ENCODE measurements at regions not wholly inside any gene's neighbourhood (a gene's known extent, or its start where the extent isn't known, plus 50 kb on each side); places are given as distances from the start of the nearest gene placed in this dataset.
"Not testable (repeated sequence)": the region's sequence is repeated elsewhere in the genome, so short reads cannot be mapped to it uniquely, and the experiment has no call there.

DNA sequence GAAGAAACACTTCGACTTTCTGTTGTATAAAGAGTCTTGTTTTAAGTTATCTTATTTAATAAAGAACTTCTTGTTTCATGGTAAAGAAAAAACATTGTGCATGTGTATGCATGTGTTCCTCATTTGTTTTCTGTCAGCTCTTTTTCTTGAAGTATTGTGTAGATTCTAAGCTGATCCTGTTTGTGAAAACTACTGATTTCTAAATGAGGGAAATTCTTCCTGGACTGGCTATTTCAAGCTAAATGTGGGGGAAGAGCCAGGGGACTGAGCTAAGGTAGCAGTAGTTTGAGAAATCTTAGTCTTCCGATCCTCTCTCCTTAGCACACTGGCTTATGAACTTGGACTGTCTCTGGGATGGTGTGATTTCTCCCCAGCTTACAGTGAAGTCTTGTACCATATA is 56.4 kb upstream of the RBMS1 start:
- no peak for DNase-seq (ENCODE audit: low spot score)

- no peak for DNase-seq (ENCODE audit: low spot score)
These were observed 57.7 kb upstream of the RBMS1 start for GRCh38 chr2:160551259-160551658.

GRCh38 chr2:160555420-160556071 is 61.9 kb upstream of the RBMS1 start:
- DNase-seq (ENCODE audit: low spot score) = no peak

DNA sequence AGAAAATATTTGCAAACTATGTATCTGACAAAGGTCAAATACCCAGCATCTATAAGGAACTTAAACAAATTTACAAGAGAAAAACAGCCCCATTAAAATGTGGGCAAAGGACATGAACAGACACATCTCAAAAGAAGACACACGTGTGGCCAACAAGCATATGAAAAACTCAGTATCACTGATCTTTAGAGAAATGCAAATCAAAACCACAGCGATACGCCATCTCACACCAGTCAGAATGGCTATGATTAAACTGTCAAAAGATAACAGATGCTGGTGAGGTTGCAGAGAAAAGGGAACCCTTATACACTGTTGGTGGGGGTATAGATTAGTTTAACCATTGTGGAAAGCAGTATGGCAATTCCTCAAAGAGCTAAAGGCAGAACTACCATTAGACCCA is 64.3 kb upstream of the RBMS1 start:
- no peak for DNase-seq (ENCODE audit: low spot score)

GRCh38 chr2:160558531-160558930 is 64.9 kb upstream of the RBMS1 start:
- no peak for DNase-seq (ENCODE audit: low spot score)

DNA sequence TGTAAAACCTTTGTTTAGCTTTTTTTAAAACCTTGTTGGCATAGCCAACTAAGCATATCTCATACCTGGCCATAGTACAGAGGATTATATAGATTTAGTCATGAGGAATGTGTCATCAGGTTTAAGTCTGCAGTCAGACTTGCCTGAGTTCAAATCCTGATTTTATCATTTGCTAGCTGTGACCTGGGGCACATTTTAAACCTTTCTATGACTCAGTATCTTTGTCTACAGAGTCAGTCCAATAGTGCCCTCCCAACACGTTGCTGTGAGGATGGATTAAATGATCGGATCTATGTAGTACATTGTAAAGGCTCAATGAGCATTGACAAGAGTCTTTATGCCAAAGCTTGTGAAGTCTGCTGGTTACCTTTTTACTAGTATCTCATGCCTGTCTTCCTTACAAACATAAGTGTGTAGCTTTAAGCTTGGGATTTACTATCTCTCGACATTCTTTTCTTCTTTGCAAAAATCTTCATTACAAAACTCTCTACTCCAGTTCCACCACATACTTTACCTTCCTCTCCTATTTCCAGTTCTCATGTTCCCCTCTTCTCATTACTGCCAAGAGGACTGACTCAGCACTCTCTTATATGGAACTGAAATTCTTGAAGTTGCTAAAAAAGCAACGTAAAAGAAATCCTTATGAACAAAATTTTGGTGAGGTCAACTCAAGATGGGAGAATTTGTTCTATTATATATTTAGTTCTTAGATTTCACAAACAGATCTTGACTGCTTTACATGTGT is 68.1 kb upstream of the RBMS1 start:
- DNase-seq (ENCODE audit: low spot score) = no peak

- DNase-seq (ENCODE audit: low spot score) = no peak
These were observed 69.1 kb upstream of the RBMS1 start for GRCh38 chr2:160562730-160563129.

GRCh38 chr2:160564591-160564990 is 71.0 kb upstream of the RBMS1 start:
- no peak for DNase-seq (ENCODE audit: low spot score)

- DNase-seq (ENCODE audit: low spot score) = no peak
These were observed 71.7 kb upstream of the RBMS1 start for GRCh38 chr2:160565099-160565845.

DNA sequence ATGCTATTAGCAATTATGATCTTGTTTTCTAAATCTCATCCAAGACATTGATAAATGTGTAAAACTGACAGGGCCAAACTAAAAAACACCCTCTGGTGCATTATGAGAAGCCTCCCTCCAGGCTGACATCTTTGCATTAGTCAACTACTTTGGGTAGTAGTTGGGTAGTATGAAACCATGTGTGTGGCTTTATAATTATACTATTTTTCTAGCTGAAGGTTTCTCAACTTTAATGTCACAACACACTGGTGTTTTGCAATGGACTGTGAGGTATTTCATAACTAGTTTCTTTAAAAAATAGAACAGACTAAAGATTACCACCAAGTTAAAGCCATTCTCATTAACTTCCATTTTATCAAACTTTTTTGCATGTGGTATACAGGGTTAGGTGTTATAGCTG is 73.1 kb upstream of the RBMS1 start:
- DNase-seq (ENCODE audit: low spot score) = no peak

DNA sequence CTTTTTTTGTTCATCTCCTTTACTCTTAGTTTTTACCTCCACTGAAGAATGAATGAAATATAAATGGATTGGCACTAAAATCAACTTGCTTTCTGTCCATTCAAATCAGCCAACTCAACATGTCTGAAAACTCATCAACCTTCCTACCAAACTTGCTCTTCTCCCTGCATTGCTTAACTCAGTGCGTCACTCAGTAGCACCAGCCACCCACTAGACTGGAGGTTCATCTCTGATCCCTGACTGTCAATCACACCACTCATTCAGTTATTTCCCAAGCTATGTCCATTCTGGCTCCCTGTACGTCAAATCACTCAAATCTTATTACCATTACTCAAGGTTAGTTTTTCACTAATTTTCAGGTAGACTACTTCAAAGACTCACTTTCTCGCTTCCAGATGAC is 75.2 kb upstream of the RBMS1 start:
- no peak for DNase-seq (ENCODE audit: low spot score)

DNA sequence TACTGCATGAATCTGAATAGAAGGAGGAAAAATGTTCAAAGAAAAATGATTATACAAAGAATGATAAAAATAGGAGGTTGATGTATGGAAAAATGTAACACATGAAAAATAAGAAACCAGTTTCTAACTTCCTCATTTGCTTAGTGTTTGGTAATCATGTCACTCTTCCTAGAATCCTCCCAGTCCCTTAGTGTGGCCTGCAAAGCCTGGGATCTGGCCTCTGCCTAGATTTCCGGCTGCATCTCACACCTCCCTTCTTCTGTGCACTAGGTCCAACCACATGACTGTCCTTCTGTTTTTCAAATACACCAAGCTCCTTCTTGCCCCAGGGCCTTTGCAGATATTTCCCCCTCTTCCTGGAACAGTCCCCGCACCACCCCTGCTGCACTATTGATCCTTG is 76.8 kb upstream of the RBMS1 start:
- no peak for DNase-seq (ENCODE audit: low spot score)

DNA sequence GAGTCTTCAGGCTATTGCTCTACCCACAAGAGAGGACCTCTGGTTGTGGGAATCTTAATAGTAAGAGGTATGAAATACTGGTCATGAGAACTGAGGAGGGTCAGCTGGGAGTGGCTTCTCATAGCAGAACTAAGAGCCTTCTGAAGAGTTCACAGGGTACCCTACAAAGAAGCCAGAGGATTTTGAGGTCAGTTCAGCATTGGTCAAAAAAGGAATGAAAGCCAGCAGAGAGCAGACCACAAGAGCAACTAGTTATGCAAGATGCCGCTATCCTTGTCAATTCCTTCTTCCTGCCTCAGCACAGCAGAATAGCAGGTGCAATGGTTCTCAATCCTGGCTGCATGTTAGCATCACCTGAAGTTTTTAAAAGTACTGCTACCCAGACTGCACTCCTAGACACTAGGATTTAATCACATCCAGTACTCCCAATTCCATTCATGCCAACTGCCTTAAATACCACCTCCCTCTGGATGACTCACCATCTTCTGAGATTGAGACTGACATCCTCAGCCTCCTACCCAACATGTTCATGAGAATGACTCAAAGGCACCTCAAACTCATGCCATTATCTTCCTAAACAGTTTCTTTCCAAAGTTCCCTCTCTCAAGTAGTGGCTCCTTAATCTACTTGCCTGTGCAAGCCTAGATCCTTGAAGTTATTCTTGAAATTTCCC is 81.0 kb upstream of the RBMS1 start:
- no peak for DNase-seq (ENCODE audit: low spot score)

- DNase-seq (ENCODE audit: low spot score) = no peak
These were observed 81.8 kb upstream of the RBMS1 start for GRCh38 chr2:160575368-160575767.

DNA sequence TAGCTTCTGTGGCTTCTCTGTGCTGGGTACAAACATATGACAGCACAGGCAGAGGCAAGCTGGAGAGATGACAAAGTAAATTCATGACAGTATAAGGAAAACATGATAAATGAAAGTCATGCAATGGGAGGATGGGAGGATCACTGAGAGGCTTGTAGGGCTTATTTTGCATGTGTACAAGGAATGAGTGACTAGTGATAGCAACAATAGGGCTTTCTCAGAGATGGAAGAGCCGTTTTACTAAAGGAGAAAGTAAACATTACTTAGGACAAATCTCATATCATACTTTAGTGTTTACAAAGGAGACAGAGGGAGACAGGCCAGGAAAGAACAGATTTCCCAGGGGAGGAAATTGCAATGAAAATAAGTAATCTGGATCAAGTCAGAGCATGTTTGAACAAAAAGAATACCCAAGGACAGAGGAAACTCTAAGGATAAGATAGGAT is 82.5 kb upstream of the RBMS1 start:
- DNase-seq (ENCODE audit: low spot score) = no peak

DNA sequence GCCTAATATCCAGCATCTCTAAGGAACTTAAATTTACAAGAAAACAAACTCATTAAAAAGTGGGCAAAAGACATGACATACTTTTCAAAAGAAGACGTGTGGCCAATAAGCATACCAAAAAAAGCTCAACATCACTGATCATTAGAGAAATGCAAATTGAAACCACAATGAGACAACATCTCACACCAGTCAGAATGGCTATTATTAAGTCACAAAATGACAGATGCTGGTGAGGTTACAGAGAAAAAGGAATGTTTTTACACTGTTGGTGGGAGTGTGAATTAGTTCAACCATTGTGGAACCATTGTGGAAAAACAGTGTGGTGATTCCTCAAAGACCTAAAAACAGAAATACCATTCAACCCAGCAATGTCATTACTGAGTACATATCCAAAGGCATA is 83.5 kb upstream of the RBMS1 start:
- DNase-seq (ENCODE audit: low spot score) = not testable (repeated sequence)

DNA sequence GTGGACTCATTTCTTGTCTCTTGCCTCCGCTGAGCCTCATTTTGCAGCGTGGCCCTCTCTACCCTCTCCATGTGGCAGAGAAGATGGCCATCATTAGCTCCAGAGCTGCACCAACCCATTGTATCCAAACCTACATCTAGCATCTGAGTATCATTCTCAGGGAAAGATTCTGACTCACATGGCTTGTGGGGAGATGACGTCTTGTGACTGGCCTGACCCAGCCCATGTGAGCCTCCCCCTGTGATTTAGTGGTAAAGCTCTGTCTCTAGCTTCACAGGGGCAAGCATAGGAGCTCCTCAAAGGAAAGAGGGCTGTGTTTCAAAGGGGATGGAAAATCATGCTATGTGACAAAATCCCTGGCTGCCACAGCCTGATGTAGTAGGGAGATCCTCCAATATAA is 87.4 kb upstream of the RBMS1 start:
- DNase-seq (ENCODE audit: low spot score) = no peak

GRCh38 chr2:160581448-160581847 is 87.8 kb upstream of the RBMS1 start:
- DNase-seq (ENCODE audit: low spot score) = no peak

GRCh38 chr2:160582081-160582480 is 88.5 kb upstream of the RBMS1 start:
- DNase-seq (ENCODE audit: low spot score) = no peak

- no peak for DNase-seq (ENCODE audit: low spot score)
These were observed 89.0 kb upstream of the RBMS1 start for GRCh38 chr2:160582490-160583145.

DNA sequence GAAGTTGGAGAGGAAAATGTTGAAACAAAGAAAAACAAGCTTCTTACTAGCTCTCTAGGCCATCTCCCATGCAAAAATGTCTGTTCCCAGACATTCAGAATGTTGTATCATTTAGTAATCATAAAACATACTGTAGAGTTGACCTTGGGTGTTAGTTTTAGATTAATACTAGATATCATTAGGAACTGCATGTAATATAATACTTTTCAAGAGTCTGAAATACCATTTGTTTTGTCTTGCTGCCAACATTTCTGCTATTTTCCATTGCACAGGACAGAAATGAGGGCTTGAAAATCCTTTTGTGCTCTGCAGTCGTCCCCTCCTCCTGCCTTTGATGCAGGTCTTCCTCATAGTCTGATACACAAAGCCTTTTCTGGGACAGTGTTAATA is 89.5 kb upstream of the RBMS1 start:
- no peak for DNase-seq (ENCODE audit: low spot score)
